ENCODE measurements at regions not wholly inside any gene's neighbourhood (a gene's known extent, or its start where the extent isn't known, plus 50 kb on each side); places are given as distances from the start of the nearest gene placed in this dataset.
"Not testable (repeated sequence)": the region's sequence is repeated elsewhere in the genome, so short reads cannot be mapped to it uniquely, and the experiment has no call there.

DNA sequence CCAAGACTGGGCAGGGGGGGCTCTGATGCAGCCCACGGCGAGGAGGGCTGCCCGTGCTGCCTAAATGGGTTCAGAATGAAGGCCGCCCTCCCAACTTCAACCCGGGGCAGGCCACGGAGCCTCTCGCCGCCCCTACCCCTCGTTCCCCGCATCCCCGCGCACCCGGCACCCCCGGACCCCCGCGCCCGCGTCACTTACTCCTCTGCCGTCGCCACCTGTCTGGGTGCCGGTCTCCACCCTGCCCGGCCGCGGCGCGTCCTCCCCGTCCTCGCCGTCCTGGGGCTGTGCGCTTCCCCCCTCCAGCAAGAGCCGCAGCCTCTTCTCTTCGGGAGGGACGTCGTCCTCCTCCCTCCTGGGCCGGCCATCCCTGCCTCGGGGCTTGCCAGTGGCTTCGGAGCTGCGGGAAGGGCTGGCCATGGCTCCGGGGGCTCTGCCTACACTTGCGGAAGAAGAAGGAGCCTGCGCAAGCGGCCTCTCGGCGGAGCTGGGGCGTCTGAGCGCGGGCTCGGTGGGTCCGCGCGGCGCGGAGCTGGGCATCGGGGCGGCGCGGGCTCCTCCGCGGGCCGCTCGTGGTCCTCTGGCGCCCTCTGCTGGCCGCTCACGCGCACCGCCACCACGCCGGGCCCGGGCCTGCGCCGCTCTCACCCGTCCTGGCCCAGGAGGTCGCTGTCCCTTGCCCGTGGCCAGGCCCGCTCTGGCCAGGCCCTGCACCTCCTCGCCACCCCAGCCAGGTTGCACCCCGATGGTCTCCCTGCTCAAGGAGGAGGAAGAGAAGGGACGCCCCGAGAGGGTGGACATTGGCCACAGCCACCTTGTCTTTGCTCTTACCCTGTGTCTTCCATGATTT is 59.3 kb upstream of the CLEC6A start:
- not testable (repeated sequence) for TF ChIP-seq POLR2A, POLR2AphosphoS5 (IDR thresholded peaks at IDR 0.05; ENCODE audit: low read depth, low read length)
